HepG2 (cell line): ENCODE measurements at regions not wholly inside any gene's neighbourhood (a gene's known extent, or its start where the extent isn't known, plus 50 kb on each side); places are given as distances from the start of the nearest gene placed in this dataset.

Experiments used
- ATAC-seq: fragments of 200-7000 bp; cut with Tn5 transposase; 3 replicates; pipeline ENCODE4 v1.9.1; 2020; ENCODE audit warnings: mild to moderate bottlenecking, moderate library complexity
- BruUV-seq: library from RNA; stranded (reverse); fragments of 400-500 nt; replicated peaks from 2 replicates; lab custom pipeline; 2021; lab: Mats Ljungman, UMichigan
- CTCF ChIA-PET: fragments of 300-600 bp; formaldehyde crosslinking; extraction: SDS; loops from one replicate; lab custom pipeline; 2021; ENCODE audit warnings: low total read pairs, inconsistent platforms, low intra/inter-chr PET ratio; lab: Yijun Ruan, JAX
- POLR2A ChIA-PET: fragments of 350-600 bp; sonication (Branson Sonifier 250); formaldehyde crosslinking; loops from one replicate; lab custom pipeline; 2020; ENCODE audit warnings: antibody characterized with exemption, inconsistent platforms; lab: Yijun Ruan, JAX
- DNase-seq: peaks from one replicate; pipeline ENCODE4 v3.0.0-alpha.2; 2015; ENCODE audit warnings: low spot score
- FAIRE-seq: peaks from 3 replicates; lab custom pipeline; 2011; peaks lifted over from hg19 to GRCh38; lab: Jason Lieb, UNC
- H2AFZ ChIP-seq: one replicate; pipeline ENCODE4 v1.6.1; 2011; ENCODE audit warnings: low read length, inconsistent platforms
- H3K27ac ChIP-seq: fragments of 300-600 bp; 3 replicates; pipeline ENCODE4 v1.8.0; 2011; ENCODE audit warnings: mixed run types, mild to moderate bottlenecking, mixed read lengths, low read length, inconsistent platforms; ENCODE audit not compliant: insufficient read depth; ENCODE audit errors: extremely low read length
- H3K27me3 ChIP-seq, 2 experiments: fragments of 200-600 bp in 1 of 2; 2 replicates in 1 of 2; 3 replicates in 1 of 2; pipeline versions ENCODE4 v1.6.0 to v1.8.0; 2011; ENCODE audit warnings: low read length in 2 of 2, mild to moderate bottlenecking in 2 of 2, moderate library complexity in 2 of 2, inconsistent platforms in 1 of 2; ENCODE audit not compliant: insufficient read depth in 2 of 2, control insufficient read depth in 1 of 2
- H3K36me3 ChIP-seq, 2 experiments: fragments of 200-600 bp in 1 of 2; replicated peaks in 1 of 2; 2 replicates in 1 of 2; 3 replicates in 1 of 2; pipeline versions ENCODE4 v1.5.1 to v1.8.0; 2011; ENCODE audit warnings: low read length in 2 of 2, inconsistent platforms in 1 of 2; ENCODE audit not compliant: insufficient read depth in 2 of 2, control insufficient read depth in 1 of 2
- H3K4me1 ChIP-seq: 2 replicates; pipeline ENCODE4 v1.5.1; 2012; ENCODE audit warnings: low read length, inconsistent platforms; ENCODE audit not compliant: insufficient read depth
- H3K4me2 ChIP-seq: 2 replicates; pipeline ENCODE4 v1.6.0; 2011; ENCODE audit warnings: low read depth, low read length, inconsistent platforms
- H3K4me3 ChIP-seq, 3 experiments: fragments of 200-600 bp in 1 of 3; sonication (generic), shearing (Covaris generic) in 1 of 3; replicated peaks in 1 of 3; 2 replicates each; pipeline ENCODE4 v1.5.1; 2011 to 2016; ENCODE audit warnings: low read length in 3 of 3, inconsistent platforms in 2 of 3, low read depth in 2 of 3, mild to moderate bottlenecking in 2 of 3, control low read depth in 1 of 3, mixed read lengths in 1 of 3; ENCODE audit not compliant: insufficient read depth in 1 of 3
- H3K79me2 ChIP-seq: one replicate; pipeline ENCODE4 v1.6.1; 2011; ENCODE audit warnings: low read length, inconsistent platforms; ENCODE audit not compliant: insufficient read depth
- H3K9ac ChIP-seq: 2 replicates; pipeline ENCODE4 v1.6.0; 2011; ENCODE audit warnings: mild to moderate bottlenecking, low read depth, low read length, inconsistent platforms; ENCODE audit not compliant: insufficient read depth
- H3K9me3 ChIP-seq: 2 replicates; pipeline ENCODE4 v1.5.1; 2012; ENCODE audit warnings: mild to moderate bottlenecking, low read length
- H4K20me1 ChIP-seq: 2 replicates; pipeline ENCODE4 v1.6.0; 2011; ENCODE audit warnings: inconsistent platforms, mild to moderate bottlenecking, low read length, moderate library complexity; ENCODE audit not compliant: insufficient read depth
- CTCF ChIP-seq: sonication (generic); formaldehyde crosslinking; IDR thresholded peaks from 2 replicates; pipeline ENCODE4 v1.5.0; 2020; ENCODE audit warnings: mild to moderate bottlenecking, missing genetic modification reagents, moderate library complexity
- FOXK2 ChIP-seq: fragments of 450-650 bp; IDR thresholded peaks from 2 replicates; pipeline ENCODE4 v1.6.1; 2016
- FOXO4 ChIP-seq: sonication (generic); formaldehyde crosslinking; conservative IDR thresholded peaks from 2 replicates; pipeline ENCODE4 v1.8.1; 2023; ENCODE audit warnings: missing genetic modification reagents
- GLMP ChIP-seq: sonication (generic); formaldehyde crosslinking; IDR thresholded peaks from 2 replicates; pipeline ENCODE4 v1.9.0; 2021; ENCODE audit warnings: missing genetic modification reagents, mild to moderate bottlenecking, borderline replicate concordance
- SMAD1 ChIP-seq: sonication (generic); formaldehyde crosslinking; IDR thresholded peaks from 2 replicates; pipeline ENCODE4 v1.4.0; 2020; ENCODE audit warnings: missing genetic modification reagents, low read depth, mild to moderate bottlenecking, borderline replicate concordance
- SMYD3 ChIP-seq: sonication (generic); formaldehyde crosslinking; IDR thresholded peaks from 2 replicates; pipeline ENCODE4 v1.8.1; 2023; ENCODE audit warnings: mild to moderate bottlenecking, missing genetic modification reagents
- ZFP90 ChIP-seq: sonication (generic); formaldehyde crosslinking; IDR thresholded peaks from 2 replicates; pipeline ENCODE4 v1.8.0; 2022; ENCODE audit warnings: missing genetic modification reagents, mild to moderate bottlenecking, inconsistent platforms, borderline replicate concordance
- ZNF446 ChIP-seq: sonication (generic); formaldehyde crosslinking; IDR thresholded peaks from 2 replicates; pipeline ENCODE4 v1.5.0; 2020; ENCODE audit warnings: mild to moderate bottlenecking, missing genetic modification reagents
- ZNF574 ChIP-seq: sonication (generic); formaldehyde crosslinking; IDR thresholded peaks from 2 replicates; pipeline ENCODE4 v1.4.0; 2020; ENCODE audit warnings: missing genetic modification reagents
- ZNF772 ChIP-seq: sonication (generic); formaldehyde crosslinking; IDR thresholded peaks from 2 replicates; pipeline ENCODE4 v1.5.0; 2020; ENCODE audit warnings: mild to moderate bottlenecking, missing genetic modification reagents
- ZNF782 ChIP-seq: sonication (generic); formaldehyde crosslinking; IDR thresholded peaks from 2 replicates; pipeline ENCODE4 v1.4.0; 2020; ENCODE audit warnings: missing genetic modification reagents, mild to moderate bottlenecking, borderline replicate concordance
- WGBS: methylation state at CpG from one replicate; pipeline ENCODE4 v1.1.6; 2017; ENCODE audit warnings: low lambda C conversion rate; 5-methylcytosine and 5-hydroxymethylcytosine counted together
- in situ Hi-C: cut with HindIII; loops from 2 replicates; pipeline ENCODE4 v1.10.0; 2017; ENCODE audit warnings: low pct_unique_long_range_greater_than_20kb; ENCODE audit not compliant: extremely low pct_ligation_motif_present
- intact Hi-C: fragments of 100-400 bp; cut with micrococcal nuclease; formaldehyde crosslinking; loops from one replicate; pipeline ENCODE4 v1.10.0; 2022; ENCODE audit not compliant: unreplicated experiment
- TF ChIP-seq, protein P1 (sequence below): sonication (generic); formaldehyde crosslinking; IDR thresholded peaks from 2 replicates; pipeline ENCODE4 v1.5.1; 2020; ENCODE audit warnings: mild to moderate bottlenecking, missing genetic modification reagents
- TF ChIP-seq, protein P2 (sequence below): conservative IDR thresholded peaks from 2 replicates; pipeline ENCODE4 v1.6.1; 2018; ENCODE audit warnings: missing genetic modification reagents

DNA sequence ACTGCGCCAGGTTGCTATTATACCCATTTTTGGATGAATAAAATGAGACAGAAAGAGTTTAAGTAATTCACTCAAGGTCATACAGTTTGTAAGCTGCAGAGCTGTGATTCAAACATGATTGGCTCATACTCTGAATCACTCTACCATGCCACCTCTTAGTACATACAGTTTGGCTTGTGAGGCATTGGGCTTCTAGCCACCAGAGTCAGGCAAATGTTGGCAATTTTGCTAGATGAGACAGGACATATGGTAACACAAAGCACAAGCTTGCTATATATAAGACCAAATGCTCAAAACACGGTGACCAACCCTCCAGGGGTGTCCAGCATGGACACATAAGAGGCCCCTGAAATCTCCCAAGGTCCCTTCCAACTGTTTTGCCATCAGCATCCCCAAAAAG lies 236.0 kb upstream of the IRX5 start:
- intact Hi-C loops = no loop called here
- TF ChIP-seq SMYD3 (CRISPR knock-in tag) (no peak), ZNF446 (CRISPR knock-in tag) (no peak), FOXK2 (no peak), FOXO4 (CRISPR knock-in tag) (no peak), SMAD1 (CRISPR knock-in tag) (no peak), ZFP90 (CRISPR knock-in tag) (no peak), GLMP (CRISPR knock-in tag) (no peak), ZNF574 (CRISPR knock-in tag) (no peak), ZNF772 (CRISPR knock-in tag) (no peak), CTCF (no peak), ZNF782 (CRISPR knock-in tag) (no peak)
- TF ChIP-seq, protein P1, sequence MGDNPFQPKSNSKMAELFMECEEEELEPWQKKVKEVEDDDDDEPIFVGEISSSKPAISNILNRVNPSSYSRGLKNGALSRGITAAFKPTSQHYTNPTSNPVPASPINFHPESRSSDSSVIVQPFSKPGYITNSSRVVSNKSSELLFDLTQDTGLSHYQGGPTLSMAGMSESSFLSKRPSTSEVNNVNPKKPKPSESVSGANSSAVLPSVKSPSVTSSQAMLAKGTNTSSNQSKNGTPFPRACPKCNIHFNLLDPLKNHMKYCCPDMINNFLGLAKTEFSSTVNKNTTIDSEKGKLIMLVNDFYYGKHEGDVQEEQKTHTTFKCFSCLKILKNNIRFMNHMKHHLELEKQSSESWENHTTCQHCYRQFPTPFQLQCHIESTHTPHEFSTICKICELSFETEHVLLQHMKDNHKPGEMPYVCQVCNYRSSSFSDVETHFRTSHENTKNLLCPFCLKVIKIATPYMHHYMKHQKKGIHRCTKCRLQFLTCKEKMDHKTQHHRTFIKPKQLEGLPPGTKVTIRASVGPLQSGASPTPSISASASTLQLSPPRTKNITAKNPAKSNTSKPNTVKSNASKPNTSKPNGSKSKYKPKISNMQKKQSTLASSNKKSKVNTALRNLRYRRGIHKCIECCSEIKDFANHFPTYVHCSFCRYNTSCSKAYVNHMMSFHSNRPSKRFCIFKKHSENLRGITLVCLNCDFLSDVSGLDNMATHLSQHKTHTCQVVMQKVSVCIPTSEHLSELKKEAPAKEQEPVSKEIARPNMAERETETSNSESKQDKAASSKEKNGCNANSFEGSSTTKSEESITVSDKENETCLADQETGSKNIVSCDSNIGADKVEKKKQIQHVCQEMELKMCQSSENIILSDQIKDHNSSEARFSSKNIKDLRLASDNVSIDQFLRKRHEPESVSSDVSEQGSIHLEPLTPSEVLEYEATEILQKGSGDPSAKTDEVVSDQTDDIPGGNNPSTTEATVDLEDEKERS (CRISPR knock-in tag) = no peak
- TF ChIP-seq, protein P2, sequence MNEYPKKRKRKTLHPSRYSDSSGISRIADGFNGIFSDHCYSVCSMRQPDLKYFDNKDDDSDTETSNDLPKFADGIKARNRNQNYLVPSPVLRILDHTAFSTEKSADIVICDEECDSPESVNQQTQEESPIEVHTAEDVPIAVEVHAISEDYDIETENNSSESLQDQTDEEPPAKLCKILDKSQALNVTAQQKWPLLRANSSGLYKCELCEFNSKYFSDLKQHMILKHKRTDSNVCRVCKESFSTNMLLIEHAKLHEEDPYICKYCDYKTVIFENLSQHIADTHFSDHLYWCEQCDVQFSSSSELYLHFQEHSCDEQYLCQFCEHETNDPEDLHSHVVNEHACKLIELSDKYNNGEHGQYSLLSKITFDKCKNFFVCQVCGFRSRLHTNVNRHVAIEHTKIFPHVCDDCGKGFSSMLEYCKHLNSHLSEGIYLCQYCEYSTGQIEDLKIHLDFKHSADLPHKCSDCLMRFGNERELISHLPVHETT = no peak
- TF ChIP-seq, all 625 proteins: peak for 0
- BruUV-seq = no TSS peak
- Histone ChIP-seq H3K4me1 (no peaks in the 10 kb centered on the region), H4K20me1 (no peaks in the 10 kb centered on the region), H3K36me3 (no peaks in the 10 kb centered on the region), H2AFZ (no peak overlapping the region), H3K79me2 (no peaks in the 10 kb centered on the region), H3K27ac (no peak overlapping the region), H3K4me3 (no peak overlapping the region), H3K9ac (no peak overlapping the region), H3K9me3 (no peaks in the 10 kb centered on the region), H3K4me2 (no peak overlapping the region), H3K27me3 (peaks cover 0 to 6% of the 10 kb centered on the region in 2 experiments; a peak in 2 of 5 replicates)
- ChIA-PET CTCF (no interaction called here), POLR2A (no interaction called here)
- WGBS = 28% methylated on average over 2 of the region's 2 CpGs
- ATAC-seq (no peak), FAIRE-seq (no peak), DNase-seq (no peak)
- in situ Hi-C loops = no loop called here
